OCI-LY1 (cell line): ENCODE measurements at regions not wholly inside any gene's neighbourhood (a gene's known extent, or its start where the extent isn't known, plus 50 kb on each side); places are given as distances from the start of the nearest gene placed in this dataset.

Experiments
- EZH2 ChIP-seq: fragments of 200-600 bp; sonication (generic), shearing (Covaris generic); IDR thresholded peaks from 2 replicates; pipeline ENCODE4 v1.8.0; 2017; ENCODE audit warnings: borderline replicate concordance, mixed run types, mild to moderate bottlenecking, antibody characterized with exemption, low read length, moderate library complexity, mixed read lengths
- TF ChIP-seq, protein P1 (sequence below): fragments of 200-600 bp; sonication (generic), shearing (Covaris generic); IDR thresholded peaks from 2 replicates; pipeline ENCODE4 v1.5.1; 2017; ENCODE audit warnings: mild to moderate bottlenecking, antibody characterized with exemption, low read length, moderate library complexity, mixed read lengths

DNA sequence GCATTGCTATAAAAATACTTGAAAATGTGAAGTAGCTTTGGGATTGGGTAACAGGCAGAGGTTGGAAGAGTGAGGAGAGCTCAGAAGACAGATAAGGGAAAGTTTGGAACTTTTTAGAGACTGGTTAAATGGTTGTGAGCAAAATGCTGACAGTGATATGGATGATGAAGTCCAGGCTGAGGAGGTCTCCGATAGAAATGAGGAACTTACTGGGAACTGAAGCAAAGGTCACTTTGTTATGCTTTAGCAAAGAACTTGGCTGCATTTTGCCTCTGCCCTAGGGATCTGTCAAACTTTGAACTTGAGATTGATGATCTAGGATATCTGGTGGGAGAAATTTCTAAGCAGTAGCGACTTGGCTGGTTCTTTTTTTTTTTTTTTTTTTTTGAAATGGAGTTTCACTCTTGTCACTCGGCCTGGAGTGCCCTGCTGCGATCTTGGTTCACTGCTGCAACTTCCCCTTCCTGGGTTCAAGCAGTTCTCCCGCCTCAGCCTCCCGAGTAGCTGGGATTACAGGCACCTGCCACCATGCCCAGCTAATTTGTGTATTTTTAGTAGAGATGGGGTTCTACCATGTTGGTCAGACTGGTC lies 998.9 kb downstream of the TLE1 start:
- TF ChIP-seq, protein P1, sequence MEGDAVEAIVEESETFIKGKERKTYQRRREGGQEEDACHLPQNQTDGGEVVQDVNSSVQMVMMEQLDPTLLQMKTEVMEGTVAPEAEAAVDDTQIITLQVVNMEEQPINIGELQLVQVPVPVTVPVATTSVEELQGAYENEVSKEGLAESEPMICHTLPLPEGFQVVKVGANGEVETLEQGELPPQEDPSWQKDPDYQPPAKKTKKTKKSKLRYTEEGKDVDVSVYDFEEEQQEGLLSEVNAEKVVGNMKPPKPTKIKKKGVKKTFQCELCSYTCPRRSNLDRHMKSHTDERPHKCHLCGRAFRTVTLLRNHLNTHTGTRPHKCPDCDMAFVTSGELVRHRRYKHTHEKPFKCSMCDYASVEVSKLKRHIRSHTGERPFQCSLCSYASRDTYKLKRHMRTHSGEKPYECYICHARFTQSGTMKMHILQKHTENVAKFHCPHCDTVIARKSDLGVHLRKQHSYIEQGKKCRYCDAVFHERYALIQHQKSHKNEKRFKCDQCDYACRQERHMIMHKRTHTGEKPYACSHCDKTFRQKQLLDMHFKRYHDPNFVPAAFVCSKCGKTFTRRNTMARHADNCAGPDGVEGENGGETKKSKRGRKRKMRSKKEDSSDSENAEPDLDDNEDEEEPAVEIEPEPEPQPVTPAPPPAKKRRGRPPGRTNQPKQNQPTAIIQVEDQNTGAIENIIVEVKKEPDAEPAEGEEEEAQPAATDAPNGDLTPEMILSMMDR = no peak
- no peak for TF ChIP-seq EZH2
